K562 (cell line): ENCODE measurements at regions not wholly inside any gene's neighbourhood (a gene's known extent, or its start where the extent isn't known, plus 50 kb on each side); places are given as distances from the start of the nearest gene placed in this dataset.

Experiments
- ATF3 ChIP-seq, 2 experiments: fragments of 450-650 bp in 1 of 2; sonication (generic) in 1 of 2; formaldehyde crosslinking in 1 of 2; IDR thresholded peaks in 1 of 2; conservative IDR thresholded peaks in 1 of 2; 2 replicates each; pipeline versions ENCODE4 v1.6.1 to v1.8.1; 2016 to 2023; ENCODE audit warnings: mild to moderate bottlenecking in 2 of 2, moderate library complexity in 2 of 2, inconsistent platforms in 1 of 2, missing genetic modification reagents in 1 of 2
- CC2D1A ChIP-seq: fragments of 450-650 bp; IDR thresholded peaks from 2 replicates; pipeline ENCODE4 v1.6.1; 2017; ENCODE audit warnings: mild to moderate bottlenecking
- CEBPB ChIP-seq: fragments of 450-650 bp; IDR thresholded peaks from 2 replicates; pipeline ENCODE4 v1.6.1; 2016; ENCODE audit warnings: missing genetic modification characterization, missing compliant biosample characterization
- CHD4 ChIP-seq: fragments of 200-600 bp; sonication (generic); IDR thresholded peaks from 3 replicates; pipeline ENCODE4 v1.6.1; 2012; ENCODE audit warnings: low read depth, mild to moderate bottlenecking, mixed read lengths, low read length, inconsistent platforms; ENCODE audit not compliant: insufficient read depth, insufficient replicate concordance, poor library complexity, severe bottlenecking
- FOXP1 ChIP-seq: sonication (generic); formaldehyde crosslinking; IDR thresholded peaks from 2 replicates; pipeline ENCODE4 v1.8.0; 2022; ENCODE audit warnings: mild to moderate bottlenecking, missing genetic modification reagents
- HDAC6 ChIP-seq: IDR thresholded peaks from 2 replicates; pipeline ENCODE4 v1.6.1; 2012; ENCODE audit warnings: low read depth, mild to moderate bottlenecking, control low read depth, inconsistent platforms, low read length, moderate library complexity
- KHSRP ChIP-seq: fragments of 450-650 bp; IDR thresholded peaks from 2 replicates; pipeline ENCODE4 v1.6.1; 2017
- MEF2D ChIP-seq: conservative IDR thresholded peaks from 2 replicates; pipeline ENCODE4 v1.6.1; 2016; ENCODE audit warnings: low read depth, missing genetic modification characterization, missing compliant biosample characterization
- MTA2 ChIP-seq: fragments of 450-650 bp; IDR thresholded peaks from 2 replicates; pipeline ENCODE4 v1.6.1; 2016; ENCODE audit warnings: low read depth
- PTTG1 ChIP-seq: fragments of 450-650 bp; IDR thresholded peaks from 2 replicates; pipeline ENCODE4 v1.6.1; 2016; ENCODE audit warnings: low read depth, mild to moderate bottlenecking, missing genetic modification characterization, missing compliant biosample characterization
- ZKSCAN3 ChIP-seq: fragments of 250-450 bp; sonication (Bioruptor Pico); IDR thresholded peaks from 2 replicates; pipeline ENCODE4 v1.4.0; 2020
- ZNF277 ChIP-seq: fragments of 250-450 bp; sonication (Bioruptor Pico); IDR thresholded peaks from 2 replicates; pipeline ENCODE4 v1.8.0; 2022; ENCODE audit warnings: inconsistent platforms, mild to moderate bottlenecking, moderate library complexity, borderline replicate concordance
- TF ChIP-seq, protein P1 (sequence below), 3 experiments: IDR thresholded peaks in 2 of 3; conservative IDR thresholded peaks in 1 of 3; 2 replicates each; pipeline ENCODE4 v1.5.1; 2011 to 2012; ENCODE audit warnings: low read length in 3 of 3, mild to moderate bottlenecking in 3 of 3, control low read depth in 2 of 3, improper control_type of control experiment in 1 of 3, inconsistent platforms in 1 of 3, low read depth in 1 of 3, mixed read lengths in 1 of 3, moderate library complexity in 1 of 3; ENCODE audit not compliant: insufficient read depth in 2 of 3
- TF ChIP-seq, protein P2 (sequence below): fragments of 450-650 bp; IDR thresholded peaks from 2 replicates; pipeline ENCODE4 v1.7.1; 2018; ENCODE audit warnings: mild to moderate bottlenecking, low read depth; ENCODE audit not compliant: partially characterized antibody
- TF ChIP-seq, protein P3 (sequence below): fragments of 250-450 bp; sonication (Bioruptor Pico); IDR thresholded peaks from 2 replicates; pipeline ENCODE4 v1.4.0; 2020; ENCODE audit warnings: mild to moderate bottlenecking, moderate library complexity
- TF ChIP-seq, protein P4 (sequence below): sonication (generic); formaldehyde crosslinking; IDR thresholded peaks from 2 replicates; pipeline ENCODE4 v1.8.1; 2023; ENCODE audit warnings: mild to moderate bottlenecking, missing genetic modification reagents
- TF ChIP-seq, protein P5 (sequence below): fragments of 450-650 bp; formaldehyde crosslinking; IDR thresholded peaks from 2 replicates; pipeline ENCODE4 v1.4.0; 2022; ENCODE audit warnings: missing genetic modification characterization

- TF ChIP-seq, protein P1, sequence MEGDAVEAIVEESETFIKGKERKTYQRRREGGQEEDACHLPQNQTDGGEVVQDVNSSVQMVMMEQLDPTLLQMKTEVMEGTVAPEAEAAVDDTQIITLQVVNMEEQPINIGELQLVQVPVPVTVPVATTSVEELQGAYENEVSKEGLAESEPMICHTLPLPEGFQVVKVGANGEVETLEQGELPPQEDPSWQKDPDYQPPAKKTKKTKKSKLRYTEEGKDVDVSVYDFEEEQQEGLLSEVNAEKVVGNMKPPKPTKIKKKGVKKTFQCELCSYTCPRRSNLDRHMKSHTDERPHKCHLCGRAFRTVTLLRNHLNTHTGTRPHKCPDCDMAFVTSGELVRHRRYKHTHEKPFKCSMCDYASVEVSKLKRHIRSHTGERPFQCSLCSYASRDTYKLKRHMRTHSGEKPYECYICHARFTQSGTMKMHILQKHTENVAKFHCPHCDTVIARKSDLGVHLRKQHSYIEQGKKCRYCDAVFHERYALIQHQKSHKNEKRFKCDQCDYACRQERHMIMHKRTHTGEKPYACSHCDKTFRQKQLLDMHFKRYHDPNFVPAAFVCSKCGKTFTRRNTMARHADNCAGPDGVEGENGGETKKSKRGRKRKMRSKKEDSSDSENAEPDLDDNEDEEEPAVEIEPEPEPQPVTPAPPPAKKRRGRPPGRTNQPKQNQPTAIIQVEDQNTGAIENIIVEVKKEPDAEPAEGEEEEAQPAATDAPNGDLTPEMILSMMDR (IDR thresholded peaks at IDR 0.05 in 2 of 3, conservative IDR thresholded peaks at IDR 0.05 in 1 of 3; ENCODE audit: insufficient read depth in 2 of 3, low read depth in 1 of 3, low read length in 3 of 3), result no peak
- TF ChIP-seq CEBPB (tag), result no peak
- no peak for TF ChIP-seq HDAC6
- TF ChIP-seq, protein P2, sequence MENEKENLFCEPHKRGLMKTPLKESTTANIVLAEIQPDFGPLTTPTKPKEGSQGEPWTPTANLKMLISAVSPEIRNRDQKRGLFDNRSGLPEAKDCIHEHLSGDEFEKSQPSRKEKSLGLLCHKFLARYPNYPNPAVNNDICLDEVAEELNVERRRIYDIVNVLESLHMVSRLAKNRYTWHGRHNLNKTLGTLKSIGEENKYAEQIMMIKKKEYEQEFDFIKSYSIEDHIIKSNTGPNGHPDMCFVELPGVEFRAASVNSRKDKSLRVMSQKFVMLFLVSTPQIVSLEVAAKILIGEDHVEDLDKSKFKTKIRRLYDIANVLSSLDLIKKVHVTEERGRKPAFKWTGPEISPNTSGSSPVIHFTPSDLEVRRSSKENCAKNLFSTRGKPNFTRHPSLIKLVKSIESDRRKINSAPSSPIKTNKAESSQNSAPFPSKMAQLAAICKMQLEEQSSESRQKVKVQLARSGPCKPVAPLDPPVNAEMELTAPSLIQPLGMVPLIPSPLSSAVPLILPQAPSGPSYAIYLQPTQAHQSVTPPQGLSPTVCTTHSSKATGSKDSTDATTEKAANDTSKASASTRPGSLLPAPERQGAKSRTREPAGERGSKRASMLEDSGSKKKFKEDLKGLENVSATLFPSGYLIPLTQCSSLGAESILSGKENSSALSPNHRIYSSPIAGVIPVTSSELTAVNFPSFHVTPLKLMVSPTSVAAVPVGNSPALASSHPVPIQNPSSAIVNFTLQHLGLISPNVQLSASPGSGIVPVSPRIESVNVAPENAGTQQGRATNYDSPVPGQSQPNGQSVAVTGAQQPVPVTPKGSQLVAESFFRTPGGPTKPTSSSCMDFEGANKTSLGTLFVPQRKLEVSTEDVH, result no peak
- no peak for TF ChIP-seq CHD4
- peak; percentile 75 for TF ChIP-seq MTA2
- TF ChIP-seq PTTG1 (tag), result no peak
- TF ChIP-seq, protein P3, sequence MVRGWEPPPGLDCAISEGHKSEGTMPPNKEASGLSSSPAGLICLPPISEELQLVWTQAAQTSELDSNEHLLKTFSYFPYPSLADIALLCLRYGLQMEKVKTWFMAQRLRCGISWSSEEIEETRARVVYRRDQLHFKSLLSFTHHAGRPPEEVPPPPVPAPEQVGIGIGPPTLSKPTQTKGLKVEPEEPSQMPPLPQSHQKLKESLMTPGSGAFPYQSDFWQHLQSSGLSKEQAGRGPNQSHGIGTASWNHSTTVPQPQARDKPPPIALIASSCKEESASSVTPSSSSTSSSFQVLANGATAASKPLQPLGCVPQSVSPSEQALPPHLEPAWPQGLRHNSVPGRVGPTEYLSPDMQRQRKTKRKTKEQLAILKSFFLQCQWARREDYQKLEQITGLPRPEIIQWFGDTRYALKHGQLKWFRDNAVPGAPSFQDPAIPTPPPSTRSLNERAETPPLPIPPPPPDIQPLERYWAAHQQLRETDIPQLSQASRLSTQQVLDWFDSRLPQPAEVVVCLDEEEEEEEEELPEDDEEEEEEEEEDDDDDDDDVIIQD, result no peak
- TF ChIP-seq ATF3 (IDR thresholded peaks at IDR 0.05), result no peak
- TF ChIP-seq ATF3 (CRISPR knock-in tag; conservative IDR thresholded peaks at IDR 0.05), result no peak
- no peak for TF ChIP-seq KHSRP
- no peak for TF ChIP-seq FOXP1 (CRISPR knock-in tag)
- no peak for TF ChIP-seq ZNF277
- TF ChIP-seq CC2D1A, result peak; percentile 53
- TF ChIP-seq, protein P4, sequence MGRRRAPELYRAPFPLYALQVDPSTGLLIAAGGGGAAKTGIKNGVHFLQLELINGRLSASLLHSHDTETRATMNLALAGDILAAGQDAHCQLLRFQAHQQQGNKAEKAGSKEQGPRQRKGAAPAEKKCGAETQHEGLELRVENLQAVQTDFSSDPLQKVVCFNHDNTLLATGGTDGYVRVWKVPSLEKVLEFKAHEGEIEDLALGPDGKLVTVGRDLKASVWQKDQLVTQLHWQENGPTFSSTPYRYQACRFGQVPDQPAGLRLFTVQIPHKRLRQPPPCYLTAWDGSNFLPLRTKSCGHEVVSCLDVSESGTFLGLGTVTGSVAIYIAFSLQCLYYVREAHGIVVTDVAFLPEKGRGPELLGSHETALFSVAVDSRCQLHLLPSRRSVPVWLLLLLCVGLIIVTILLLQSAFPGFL (CRISPR knock-in tag), result no peak
- no peak for TF ChIP-seq ZKSCAN3 (CRISPR knock-in tag)
- TF ChIP-seq, protein P5, sequence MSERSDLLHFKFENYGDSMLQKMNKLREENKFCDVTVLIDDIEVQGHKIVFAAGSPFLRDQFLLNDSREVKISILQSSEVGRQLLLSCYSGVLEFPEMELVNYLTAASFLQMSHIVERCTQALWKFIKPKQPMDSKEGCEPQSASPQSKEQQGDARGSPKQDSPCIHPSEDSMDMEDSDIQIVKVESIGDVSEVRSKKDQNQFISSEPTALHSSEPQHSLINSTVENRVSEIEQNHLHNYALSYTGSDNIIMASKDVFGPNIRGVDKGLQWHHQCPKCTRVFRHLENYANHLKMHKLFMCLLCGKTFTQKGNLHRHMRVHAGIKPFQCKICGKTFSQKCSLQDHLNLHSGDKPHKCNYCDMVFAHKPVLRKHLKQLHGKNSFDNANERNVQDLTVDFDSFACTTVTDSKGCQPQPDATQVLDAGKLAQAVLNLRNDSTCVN, result no peak
- no peak for TF ChIP-seq MEF2D (tag)
Observed at GRCh38 chr4:133268205-133268604, 119.1 kb downstream of the PCDH10 start (continued).
